BE2C (cell line): ENCODE measurements at regions not wholly inside any gene's neighbourhood (a gene's known extent, or its start where the extent isn't known, plus 50 kb on each side); places are given as distances from the start of the nearest gene placed in this dataset.

Experiments
- DNase-seq: peaks from one replicate; pipeline ENCODE4 v3.0.0-alpha.2; 2020
- H3K27me3 ChIP-seq: fragments of 250-450 bp; sonication (Bioruptor Pico); 2 replicates; pipeline ENCODE4 v1.5.1; 2020; ENCODE audit warnings: mild to moderate bottlenecking
- H3K36me3 ChIP-seq: fragments of 250-450 bp; sonication (Bioruptor Pico); 2 replicates; pipeline ENCODE4 v1.5.1; 2020; ENCODE audit warnings: mild to moderate bottlenecking
- H3K4me1 ChIP-seq: fragments of 250-450 bp; sonication (Bioruptor Pico); 2 replicates; pipeline ENCODE4 v1.5.1; 2020
- H3K4me3 ChIP-seq: 2 replicates; pipeline ENCODE4 v1.5.1; 2011; ENCODE audit warnings: low read depth, low read length
- H3K9me3 ChIP-seq: fragments of 250-450 bp; sonication (Bioruptor Pico); 2 replicates; pipeline ENCODE4 v1.5.1; 2020
- TF ChIP-seq, protein P1 (sequence below): IDR thresholded peaks from 2 replicates; pipeline ENCODE4 v1.5.1; 2012; ENCODE audit warnings: mild to moderate bottlenecking, low read depth, low read length

DNA sequence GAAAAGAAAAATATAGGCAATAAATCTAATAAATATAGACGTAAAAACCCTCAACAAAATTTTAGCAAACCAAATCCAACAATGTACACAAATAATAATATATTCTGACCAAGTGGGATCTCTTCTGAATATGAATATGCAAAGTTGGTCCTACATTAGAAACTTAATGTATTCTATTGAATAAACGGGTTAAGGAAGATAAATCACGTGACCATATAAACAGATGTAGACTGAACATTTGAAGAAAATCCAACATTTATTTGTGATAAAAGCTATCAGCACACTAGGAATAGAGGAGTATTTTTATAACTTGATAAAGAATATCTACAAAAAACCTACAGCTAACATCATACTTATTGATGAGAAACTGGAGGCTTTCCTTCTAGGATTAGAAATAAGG is 502.8 kb upstream of the KIF2B start:
- H3K4me3 ChIP-seq, result no peak overlapping the region
- H3K27me3 ChIP-seq, result no peaks in the 10 kb centered on the region
- H3K4me1 ChIP-seq, result no peaks in the 10 kb centered on the region
- no peak for DNase-seq
- no peaks in the 10 kb centered on the region for H3K36me3 ChIP-seq
- TF ChIP-seq, protein P1, sequence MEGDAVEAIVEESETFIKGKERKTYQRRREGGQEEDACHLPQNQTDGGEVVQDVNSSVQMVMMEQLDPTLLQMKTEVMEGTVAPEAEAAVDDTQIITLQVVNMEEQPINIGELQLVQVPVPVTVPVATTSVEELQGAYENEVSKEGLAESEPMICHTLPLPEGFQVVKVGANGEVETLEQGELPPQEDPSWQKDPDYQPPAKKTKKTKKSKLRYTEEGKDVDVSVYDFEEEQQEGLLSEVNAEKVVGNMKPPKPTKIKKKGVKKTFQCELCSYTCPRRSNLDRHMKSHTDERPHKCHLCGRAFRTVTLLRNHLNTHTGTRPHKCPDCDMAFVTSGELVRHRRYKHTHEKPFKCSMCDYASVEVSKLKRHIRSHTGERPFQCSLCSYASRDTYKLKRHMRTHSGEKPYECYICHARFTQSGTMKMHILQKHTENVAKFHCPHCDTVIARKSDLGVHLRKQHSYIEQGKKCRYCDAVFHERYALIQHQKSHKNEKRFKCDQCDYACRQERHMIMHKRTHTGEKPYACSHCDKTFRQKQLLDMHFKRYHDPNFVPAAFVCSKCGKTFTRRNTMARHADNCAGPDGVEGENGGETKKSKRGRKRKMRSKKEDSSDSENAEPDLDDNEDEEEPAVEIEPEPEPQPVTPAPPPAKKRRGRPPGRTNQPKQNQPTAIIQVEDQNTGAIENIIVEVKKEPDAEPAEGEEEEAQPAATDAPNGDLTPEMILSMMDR, result no peak
- no peaks in the 10 kb centered on the region for H3K9me3 ChIP-seq

DNA sequence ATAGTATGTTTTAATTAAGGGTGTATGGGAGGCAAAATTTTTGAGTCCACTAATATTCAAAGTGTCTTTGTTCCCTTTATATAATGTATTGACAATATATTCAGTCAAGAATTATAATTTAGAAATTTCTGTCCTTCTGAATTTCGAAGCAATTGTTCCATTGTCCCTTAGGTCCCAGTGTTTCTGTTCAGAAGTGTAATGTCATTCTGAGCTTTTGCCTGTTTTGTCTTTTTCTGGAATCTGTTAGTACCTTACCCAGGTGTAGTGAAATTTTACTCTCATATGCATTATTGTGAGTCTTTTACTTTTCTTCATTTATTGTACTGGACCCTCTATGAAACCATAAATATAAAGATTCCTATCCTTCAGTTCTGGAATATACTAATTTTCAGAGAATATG is 505.7 kb upstream of the KIF2B start:
- Histone ChIP-seq H3K4me1 (no peaks in the 10 kb centered on the region), H3K27me3 (no peaks in the 10 kb centered on the region), H3K4me3 (no peak overlapping the region), H3K36me3 (no peaks in the 10 kb centered on the region), H3K9me3 (no peaks in the 10 kb centered on the region)
- TF ChIP-seq, protein P1, result no peak
- no peak for DNase-seq

DNA sequence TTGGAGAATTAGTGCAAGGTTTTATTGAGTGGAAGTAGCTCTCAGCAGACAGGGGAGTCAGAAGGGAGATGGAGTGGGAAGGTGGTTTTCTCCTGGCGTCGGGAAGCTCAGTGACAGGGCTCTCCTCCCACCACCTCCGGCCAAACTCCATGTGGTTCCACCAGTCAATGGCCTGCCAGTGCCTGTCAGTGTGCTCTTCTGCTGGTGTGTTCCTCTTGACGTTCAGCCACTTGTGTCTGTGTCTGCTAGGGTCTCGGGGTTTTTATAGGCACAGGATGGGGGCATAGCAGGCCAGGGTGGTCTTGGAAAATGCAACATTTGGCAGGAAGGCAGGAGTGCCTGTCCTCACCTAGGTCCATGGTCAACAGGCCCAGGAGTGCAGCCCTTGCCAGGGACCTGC is 506.7 kb upstream of the KIF2B start:
- Histone ChIP-seq H3K4me3 (no peak overlapping the region), H3K9me3 (no peaks in the 10 kb centered on the region), H3K4me1 (no peaks in the 10 kb centered on the region), H3K27me3 (no peaks in the 10 kb centered on the region), H3K36me3 (no peaks in the 10 kb centered on the region)
- no peak for DNase-seq
- TF ChIP-seq, protein P1, result no peak

DNA sequence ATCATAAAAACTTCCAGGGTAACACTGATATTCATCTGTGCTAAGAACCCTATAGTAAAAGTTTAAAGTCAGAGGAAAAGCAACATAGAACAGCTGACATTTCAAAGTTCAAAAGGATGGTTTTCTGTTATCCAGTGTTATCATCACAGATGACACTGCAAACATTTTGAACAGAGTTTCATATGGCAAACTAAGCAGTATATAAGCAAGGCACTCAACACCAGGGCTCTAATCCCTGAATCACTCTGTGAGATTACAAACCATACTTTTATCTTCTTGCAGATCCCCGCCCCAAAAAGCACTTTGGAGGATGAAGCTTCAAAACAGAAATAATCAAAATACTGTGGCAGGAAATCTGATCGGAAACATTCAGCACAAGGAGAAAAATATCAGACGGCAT is 508.2 kb upstream of the KIF2B start:
- H3K27me3 ChIP-seq, result no peaks in the 10 kb centered on the region
- no peak overlapping the region for H3K4me3 ChIP-seq
- H3K9me3 ChIP-seq, result no peaks in the 10 kb centered on the region
- no peaks in the 10 kb centered on the region for H3K4me1 ChIP-seq
- DNase-seq, result no peak
- no peaks in the 10 kb centered on the region for H3K36me3 ChIP-seq
- TF ChIP-seq, protein P1, result no peak

DNA sequence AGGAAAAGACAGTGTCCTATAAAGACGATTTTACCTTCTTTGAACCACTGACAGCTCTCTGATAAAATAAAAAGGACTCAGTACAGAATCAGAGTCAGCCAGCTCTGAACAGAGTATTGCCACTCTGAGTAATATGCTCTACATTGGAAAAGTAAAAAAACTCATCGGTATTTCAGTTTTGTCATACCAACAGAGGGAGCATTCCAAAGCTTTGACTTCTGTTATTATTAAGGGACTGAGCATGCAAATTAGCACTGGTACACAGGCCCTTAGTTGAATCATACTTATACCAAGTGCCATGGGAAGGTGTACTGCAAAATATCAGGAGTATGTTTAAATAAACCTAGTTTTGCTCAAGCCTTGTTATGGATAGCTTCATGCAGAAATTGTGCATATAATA is 509.0 kb upstream of the KIF2B start:
- Histone ChIP-seq H3K4me1 (no peaks in the 10 kb centered on the region), H3K36me3 (no peaks in the 10 kb centered on the region), H3K27me3 (no peaks in the 10 kb centered on the region), H3K4me3 (no peak overlapping the region), H3K9me3 (no peaks in the 10 kb centered on the region)
- DNase-seq, result no peak
- TF ChIP-seq, protein P1, result no peak

DNA sequence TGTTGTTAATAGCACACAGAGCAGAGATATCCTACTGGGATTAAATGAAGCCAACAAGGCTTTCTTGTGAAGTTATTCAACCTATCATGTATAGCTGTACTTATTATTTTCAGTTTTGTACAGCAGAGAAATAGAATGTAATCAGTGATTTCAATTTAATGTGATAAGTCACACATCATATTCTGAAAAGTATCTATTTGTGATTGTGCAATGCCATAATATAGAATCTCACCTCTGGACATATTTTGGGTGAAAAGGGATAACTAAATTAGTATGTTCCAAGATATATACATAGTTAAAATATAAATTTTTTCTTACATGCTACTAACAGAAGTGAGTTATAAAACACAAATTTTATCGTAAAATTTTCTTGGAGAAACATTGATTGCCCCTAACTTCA is 544.3 kb upstream of the KIF2B start:
- Histone ChIP-seq H3K9me3 (no peaks in the 10 kb centered on the region), H3K27me3 (no peaks in the 10 kb centered on the region), H3K4me3 (no peak overlapping the region), H3K4me1 (peaks cover 4% of the 10 kb centered on the region; the same call in 1 of the 2 replicates), H3K36me3 (no peaks in the 10 kb centered on the region)
- TF ChIP-seq, protein P1, result no peak
- DNase-seq, result no peak
